ENCODE measurements at regions not wholly inside any gene's neighbourhood (a gene's known extent, or its start where the extent isn't known, plus 50 kb on each side); places are given as distances from the start of the nearest gene placed in this dataset.

GRCh38 chr15:52922871-52923270 lies 132.7 kb upstream of the ONECUT1 start:
- TF ChIP-seq POLR2A (IDR thresholded peaks at IDR 0.05) (no peak), CTCF (IDR thresholded peaks at IDR 0.05) (no peak), EP300 (IDR thresholded peaks at IDR 0.05) (no peak), POLR2AphosphoS5 (IDR thresholded peaks at IDR 0.05) (no peak)

Measured in gastroesophageal sphincter (tissue), 3 donors.